NB4 (cell line): ENCODE measurements at regions not wholly inside any gene's neighbourhood (a gene's known extent, or its start where the extent isn't known, plus 50 kb on each side); places are given as distances from the start of the nearest gene placed in this dataset.

ENCODE experiments used
- CTCF ChIP-seq: IDR thresholded peaks from one replicate; pipeline ENCODE4 v1.5.1; 2012; ENCODE audit warnings: low read depth, low read length
- MYC ChIP-seq: IDR thresholded peaks from 2 replicates; pipeline ENCODE4 v1.6.1; 2011; ENCODE audit warnings: low read depth, low read length
- POLR2A ChIP-seq: IDR thresholded peaks from 2 replicates; pipeline ENCODE4 v1.6.1; 2011; ENCODE audit warnings: mild to moderate bottlenecking; ENCODE audit not compliant: insufficient read length; ENCODE audit errors: extremely low read depth

- TF ChIP-seq POLR2A: no peak
- TF ChIP-seq MYC: no peak
- TF ChIP-seq CTCF: no peak
Measured at GRCh38 chr3:22594990-22595389, 608.1 kb upstream of the UBE2E2 start.
